Neural progenitor cell (in vitro differentiated cells): ENCODE measurements at regions not wholly inside any gene's neighbourhood (a gene's known extent, or its start where the extent isn't known, plus 50 kb on each side); places are given as distances from the start of the nearest gene placed in this dataset.
A peak's percentile ranks its signal among the peaks of the same experiment; 100 is the strongest.

Source experiments
- DNase-seq: peaks from one replicate; pipeline ENCODE4 v3.0.0-alpha.2; 2016; ENCODE audit warnings: low spot score
- H2AFZ ChIP-seq: fragments of 200-600 bp; sonication (generic); replicated peaks from 2 replicates; pipeline ENCODE4 v1.6.1; 2016; ENCODE audit warnings: antibody characterized with exemption
- H3F3A ChIP-seq: fragments of 200-600 bp; sonication (generic); 2 replicates; pipeline ENCODE4 v1.6.1; 2016; ENCODE audit warnings: antibody characterized with exemption, low read depth
- H3K27ac ChIP-seq: fragments of 200-600 bp; sonication (generic); 2 replicates; pipeline ENCODE4 v1.5.1; 2016; ENCODE audit warnings: mild to moderate bottlenecking
- H3K27me3 ChIP-seq: fragments of 200-600 bp; sonication (generic); 2 replicates; pipeline ENCODE4 v1.6.1; 2016; ENCODE audit warnings: mild to moderate bottlenecking, moderate library complexity
- H3K36me3 ChIP-seq: fragments of 200-600 bp; sonication (generic); 2 replicates; pipeline ENCODE4 v1.5.1; 2016
- H3K4me1 ChIP-seq: fragments of 200-600 bp; sonication (generic); 2 replicates; pipeline ENCODE4 v1.6.1; 2016; ENCODE audit warnings: mixed run types
- H3K4me2 ChIP-seq: fragments of 200-600 bp; sonication (generic); 2 replicates; pipeline ENCODE4 v1.6.1; 2016
- H3K4me3 ChIP-seq: fragments of 200-600 bp; sonication (generic); 2 replicates; pipeline ENCODE4 v1.5.1; 2016
- H3K79me2 ChIP-seq: fragments of 200-600 bp; sonication (generic); 2 replicates; pipeline ENCODE4 v1.6.1; 2016; ENCODE audit warnings: low read depth
- H3K9ac ChIP-seq: fragments of 200-600 bp; sonication (generic); 2 replicates; pipeline ENCODE4 v1.6.1; 2016
- H3K9me3 ChIP-seq: fragments of 200-600 bp; sonication (generic); 2 replicates; pipeline ENCODE4 v1.5.1; 2016; ENCODE audit warnings: low read depth
- H4K20me1 ChIP-seq: fragments of 200-600 bp; sonication (generic); 2 replicates; pipeline ENCODE4 v1.6.1; 2016; ENCODE audit warnings: low read depth
- H3K27ac Mint-ChIP-seq: 3 replicates; pipeline ENCODE4 v1.8.0; 2021; ENCODE audit warnings: mixed read lengths
- H3K27me3 Mint-ChIP-seq: 2 replicates; pipeline ENCODE4 v1.8.0; 2022; ENCODE audit warnings: low read depth, mild to moderate bottlenecking, inconsistent platforms, moderate library complexity, mixed read lengths; ENCODE audit not compliant: insufficient read depth
- H3K36me3 Mint-ChIP-seq: 3 replicates; pipeline ENCODE4 v1.8.0; 2021; ENCODE audit warnings: mixed read lengths
- H3K4me1 Mint-ChIP-seq: 3 replicates; pipeline ENCODE4 v1.8.0; 2021; ENCODE audit warnings: mixed read lengths
- H3K4me3 Mint-ChIP-seq: 3 replicates; pipeline ENCODE4 v1.8.0; 2021; ENCODE audit warnings: mild to moderate bottlenecking, moderate library complexity, mixed read lengths
- H3K9me3 Mint-ChIP-seq: 3 replicates; pipeline ENCODE4 v1.8.0; 2020; ENCODE audit warnings: mixed read lengths
- EZH2 ChIP-seq: fragments of 200-600 bp; sonication (generic); IDR thresholded peaks from 2 replicates; pipeline ENCODE4 v1.6.1; 2017; ENCODE audit warnings: antibody characterized with exemption, mild to moderate bottlenecking, moderate library complexity
- EZH2phosphoT487 ChIP-seq: fragments of 200-600 bp; sonication (generic); IDR thresholded peaks from 2 replicates; pipeline ENCODE4 v1.6.1; 2017; ENCODE audit warnings: antibody characterized with exemption
- TF ChIP-seq, protein P1 (sequence below): fragments of 200-600 bp; sonication (generic); IDR thresholded peaks from 2 replicates; pipeline ENCODE4 v1.5.1; 2017; ENCODE audit warnings: antibody characterized with exemption, mild to moderate bottlenecking

DNA sequence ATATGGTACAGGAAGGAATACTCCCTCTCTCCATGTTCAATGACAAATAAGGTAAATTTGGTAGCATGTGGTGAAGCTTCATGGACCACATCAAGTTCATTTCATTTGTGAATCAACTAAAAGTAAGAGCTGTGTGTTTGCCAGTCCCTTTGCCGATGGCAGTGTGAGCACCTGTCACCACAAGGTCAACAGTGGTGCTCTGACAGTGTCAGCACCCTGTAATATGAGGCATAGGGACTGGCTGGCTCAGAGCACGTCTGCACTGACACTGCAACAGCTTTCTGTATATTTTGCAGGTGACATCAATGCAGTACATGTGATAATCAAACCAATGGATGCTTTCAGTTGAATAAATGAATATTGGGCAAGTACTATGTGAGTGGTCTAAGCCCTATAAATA is 852.4 kb downstream of the TUSC7 start:
- Histone ChIP-seq H3F3A (no peaks in the 10 kb centered on the region), H3K4me2 (no peak overlapping the region), H3K27me3 (no peaks in the 10 kb centered on the region), H3K36me3 (no peaks in the 10 kb centered on the region), H4K20me1 (no peaks in the 10 kb centered on the region), H3K4me3 (no peak overlapping the region), H2AFZ (no peak overlapping the region), H3K27ac (no peak overlapping the region), H3K9me3 (no peaks in the 10 kb centered on the region), H3K79me2 (no peaks in the 10 kb centered on the region), H3K9ac (no peak overlapping the region), H3K4me1 (peaks cover 6% of the 10 kb centered on the region)
- TF ChIP-seq, protein P1, sequence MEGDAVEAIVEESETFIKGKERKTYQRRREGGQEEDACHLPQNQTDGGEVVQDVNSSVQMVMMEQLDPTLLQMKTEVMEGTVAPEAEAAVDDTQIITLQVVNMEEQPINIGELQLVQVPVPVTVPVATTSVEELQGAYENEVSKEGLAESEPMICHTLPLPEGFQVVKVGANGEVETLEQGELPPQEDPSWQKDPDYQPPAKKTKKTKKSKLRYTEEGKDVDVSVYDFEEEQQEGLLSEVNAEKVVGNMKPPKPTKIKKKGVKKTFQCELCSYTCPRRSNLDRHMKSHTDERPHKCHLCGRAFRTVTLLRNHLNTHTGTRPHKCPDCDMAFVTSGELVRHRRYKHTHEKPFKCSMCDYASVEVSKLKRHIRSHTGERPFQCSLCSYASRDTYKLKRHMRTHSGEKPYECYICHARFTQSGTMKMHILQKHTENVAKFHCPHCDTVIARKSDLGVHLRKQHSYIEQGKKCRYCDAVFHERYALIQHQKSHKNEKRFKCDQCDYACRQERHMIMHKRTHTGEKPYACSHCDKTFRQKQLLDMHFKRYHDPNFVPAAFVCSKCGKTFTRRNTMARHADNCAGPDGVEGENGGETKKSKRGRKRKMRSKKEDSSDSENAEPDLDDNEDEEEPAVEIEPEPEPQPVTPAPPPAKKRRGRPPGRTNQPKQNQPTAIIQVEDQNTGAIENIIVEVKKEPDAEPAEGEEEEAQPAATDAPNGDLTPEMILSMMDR: no peak
- TF ChIP-seq EZH2phosphoT487 (no peak), EZH2 (no peak)
- no peak overlapping the region for H3K27ac Mint-ChIP-seq
- no peak overlapping the region for H3K4me3 Mint-ChIP-seq
- no peaks in the 10 kb centered on the region for H3K27me3 Mint-ChIP-seq
- no peaks in the 10 kb centered on the region for H3K9me3 Mint-ChIP-seq
- DNase-seq: no peak
- peaks cover 3% of the 10 kb centered on the region for H3K4me1 Mint-ChIP-seq
- H3K36me3 Mint-ChIP-seq: no peaks in the 10 kb centered on the region

DNA sequence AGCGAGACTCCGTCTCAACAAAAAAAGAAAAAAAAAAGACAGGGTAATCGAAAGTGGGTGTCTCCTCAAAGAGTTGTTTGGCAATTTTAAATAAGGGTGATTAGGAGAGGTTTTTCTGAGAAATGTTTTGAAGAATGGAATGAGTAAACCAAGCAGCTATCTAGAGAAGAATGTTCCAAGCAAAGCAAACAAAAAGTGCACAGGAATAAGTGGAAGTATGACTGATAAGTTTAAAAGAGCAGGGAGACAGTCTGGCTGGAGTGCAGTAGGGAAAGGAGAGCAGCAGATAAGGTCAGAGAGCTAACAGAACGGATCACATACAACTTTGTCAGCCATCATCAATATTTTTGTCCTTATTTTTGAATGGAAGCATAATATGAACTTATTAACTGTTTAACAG is 853.5 kb downstream of the TUSC7 start:
- no peaks in the 10 kb centered on the region for H3K27me3 ChIP-seq
- no peaks in the 10 kb centered on the region for H3K36me3 ChIP-seq
- H2AFZ ChIP-seq: no peak overlapping the region
- Mint-ChIP-seq H3K27me3 (no peaks in the 10 kb centered on the region), H3K4me1 (peaks cover 3% of the 10 kb centered on the region), H3K27ac (no peak overlapping the region), H3K9me3 (no peaks in the 10 kb centered on the region), H3K4me3 (no peak overlapping the region), H3K36me3 (no peaks in the 10 kb centered on the region)
- no peak overlapping the region for H3K4me2 ChIP-seq
- H3K4me1 ChIP-seq: peaks cover 6% of the 10 kb centered on the region
- no peaks in the 10 kb centered on the region for H3K79me2 ChIP-seq
- no peaks in the 10 kb centered on the region for H3K9me3 ChIP-seq
- no peak overlapping the region for H3K4me3 ChIP-seq
- no peaks in the 10 kb centered on the region for H3F3A ChIP-seq
- no peak overlapping the region for H3K27ac ChIP-seq
- TF ChIP-seq EZH2 (no peak), EZH2phosphoT487 (no peak)
- TF ChIP-seq, protein P1: no peak
- H4K20me1 ChIP-seq: no peaks in the 10 kb centered on the region
- no peak for DNase-seq
- no peak overlapping the region for H3K9ac ChIP-seq

DNA sequence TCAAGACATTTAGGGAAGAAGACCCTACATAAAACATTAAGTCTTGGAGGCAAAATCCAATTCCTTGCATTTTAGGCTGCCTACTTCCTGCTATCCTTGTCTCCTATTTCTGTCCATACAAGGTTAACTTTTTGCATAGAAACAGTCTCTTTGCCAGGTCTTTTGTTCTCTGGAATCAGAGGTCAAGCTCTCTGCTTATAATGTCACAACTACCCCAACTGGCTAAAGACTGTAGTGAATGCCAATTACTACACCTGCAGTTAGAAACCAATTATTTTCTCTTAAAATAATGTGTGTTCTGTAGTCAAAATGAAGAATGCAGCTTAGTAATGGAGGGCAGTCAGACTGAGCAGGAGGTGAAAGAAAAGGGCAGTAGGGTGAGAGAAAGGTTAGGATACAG is 856.2 kb downstream of the TUSC7 start:
- Mint-ChIP-seq H3K9me3 (no peaks in the 10 kb centered on the region), H3K27me3 (no peaks in the 10 kb centered on the region), H3K4me3 (no peak overlapping the region), H3K4me1 (peaks cover 3% of the 10 kb centered on the region), H3K36me3 (no peaks in the 10 kb centered on the region), H3K27ac (no peak overlapping the region)
- TF ChIP-seq, protein P1: no peak
- TF ChIP-seq EZH2phosphoT487: no peak
- TF ChIP-seq EZH2: no peak
- no peaks in the 10 kb centered on the region for H3K27me3 ChIP-seq
- no peak overlapping the region for H2AFZ ChIP-seq
- no peak for DNase-seq
- peak overlapping the region; percentile 16 for H3K4me2 ChIP-seq
- no peaks in the 10 kb centered on the region for H3K79me2 ChIP-seq
- H3K9me3 ChIP-seq: no peaks in the 10 kb centered on the region
- H3K9ac ChIP-seq: no peak overlapping the region
- H3K4me1 ChIP-seq: peaks cover 6% of the 10 kb centered on the region
- no peaks in the 10 kb centered on the region for H4K20me1 ChIP-seq
- H3K27ac ChIP-seq: no peak overlapping the region
- H3K4me3 ChIP-seq: no peak overlapping the region
- no peaks in the 10 kb centered on the region for H3K36me3 ChIP-seq
- no peaks in the 10 kb centered on the region for H3F3A ChIP-seq

DNA sequence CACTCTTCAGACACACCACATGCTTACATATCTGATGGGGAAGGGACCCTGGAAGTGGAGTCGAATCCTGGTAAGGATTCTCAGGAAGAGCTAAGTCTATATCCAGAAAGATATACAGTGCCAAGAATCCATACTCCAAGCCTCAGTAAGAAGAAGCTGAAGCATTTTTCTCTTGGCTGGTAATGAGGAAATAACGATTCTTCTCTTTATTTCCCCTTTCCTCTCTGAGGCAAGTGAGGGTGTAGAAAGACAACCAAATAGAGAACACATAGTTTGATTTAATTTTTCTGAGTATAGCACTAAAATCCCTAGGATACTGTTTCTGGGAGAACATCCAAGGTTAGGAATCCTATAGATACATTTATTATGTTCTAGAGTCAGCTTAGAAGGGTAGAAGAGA is 857.3 kb downstream of the TUSC7 start:
- H3K4me3 ChIP-seq: no peak overlapping the region
- peaks cover 3% of the 10 kb centered on the region for H3K4me1 Mint-ChIP-seq
- no peak for TF ChIP-seq EZH2phosphoT487
- TF ChIP-seq EZH2: no peak
- TF ChIP-seq, protein P1: no peak
- no peaks in the 10 kb centered on the region for H3F3A ChIP-seq
- H3K36me3 ChIP-seq: no peaks in the 10 kb centered on the region
- no peak overlapping the region for H3K4me2 ChIP-seq
- no peaks in the 10 kb centered on the region for H3K9me3 ChIP-seq
- no peak overlapping the region for H3K27ac Mint-ChIP-seq
- peaks cover 6% of the 10 kb centered on the region for H3K4me1 ChIP-seq
- H3K9me3 Mint-ChIP-seq: no peaks in the 10 kb centered on the region
- no peak overlapping the region for H2AFZ ChIP-seq
- no peaks in the 10 kb centered on the region for H3K36me3 Mint-ChIP-seq
- no peak for DNase-seq
- no peak overlapping the region for H3K27ac ChIP-seq
- H3K27me3 Mint-ChIP-seq: no peaks in the 10 kb centered on the region
- H3K9ac ChIP-seq: no peak overlapping the region
- H4K20me1 ChIP-seq: no peaks in the 10 kb centered on the region
- H3K4me3 Mint-ChIP-seq: no peak overlapping the region
- H3K79me2 ChIP-seq: no peaks in the 10 kb centered on the region
- H3K27me3 ChIP-seq: no peaks in the 10 kb centered on the region
